Calu3 (cell line): ENCODE measurements at regions not wholly inside any gene's neighbourhood (a gene's known extent, or its start where the extent isn't known, plus 50 kb on each side); places are given as distances from the start of the nearest gene placed in this dataset.

Source experiments
- BruUV-seq: library from RNA; stranded (reverse); fragments of 400-500 nt; replicated peaks from 2 replicates; lab custom pipeline; 2021; lab: Mats Ljungman, UMichigan
- CTCF ChIA-PET: fragments of 300-600 bp; sonication (Branson Sonifier 250); formaldehyde crosslinking; loops from one replicate; lab custom pipeline; 2022; ENCODE audit warnings: antibody characterized with exemption; lab: Charles Lee
- DNase-seq: peaks from one replicate; pipeline ENCODE4 v3.0.0; 2022
- H3K27ac Mint-ChIP-seq: one replicate; pipeline ENCODE4 v1.8.0; 2022; ENCODE audit warnings: mixed read lengths; ENCODE audit not compliant: unreplicated experiment
- H3K27me3 Mint-ChIP-seq: one replicate; pipeline ENCODE4 v1.8.0; 2022; ENCODE audit warnings: mixed read lengths; ENCODE audit not compliant: unreplicated experiment
- H3K36me3 Mint-ChIP-seq: one replicate; pipeline ENCODE4 v1.8.0; 2022; ENCODE audit warnings: mild to moderate bottlenecking, moderate library complexity, mixed read lengths; ENCODE audit not compliant: insufficient read depth, unreplicated experiment
- H3K4me1 Mint-ChIP-seq: one replicate; pipeline ENCODE4 v1.8.0; 2022; ENCODE audit warnings: mild to moderate bottlenecking, low read depth, mixed read lengths; ENCODE audit not compliant: unreplicated experiment
- H3K4me3 Mint-ChIP-seq: one replicate; pipeline ENCODE4 v1.8.0; 2022; ENCODE audit warnings: mild to moderate bottlenecking, low read depth, moderate library complexity, mixed read lengths; ENCODE audit not compliant: unreplicated experiment
- H3K9me3 Mint-ChIP-seq: one replicate; pipeline ENCODE4 v1.8.0; 2022; ENCODE audit warnings: low read depth, mixed read lengths; ENCODE audit not compliant: unreplicated experiment
- CTCF ChIP-seq: fragments of 200-600 bp; IDR thresholded peaks from one replicate; pipeline ENCODE4 v1.8.0; 2022; ENCODE audit warnings: antibody characterized with exemption; ENCODE audit not compliant: unreplicated experiment
- intact Hi-C: fragments of 100-400 bp; cut with micrococcal nuclease; formaldehyde crosslinking; loops from one replicate; pipeline ENCODE4 v1.10.0; 2022; ENCODE audit not compliant: unreplicated experiment

DNA sequence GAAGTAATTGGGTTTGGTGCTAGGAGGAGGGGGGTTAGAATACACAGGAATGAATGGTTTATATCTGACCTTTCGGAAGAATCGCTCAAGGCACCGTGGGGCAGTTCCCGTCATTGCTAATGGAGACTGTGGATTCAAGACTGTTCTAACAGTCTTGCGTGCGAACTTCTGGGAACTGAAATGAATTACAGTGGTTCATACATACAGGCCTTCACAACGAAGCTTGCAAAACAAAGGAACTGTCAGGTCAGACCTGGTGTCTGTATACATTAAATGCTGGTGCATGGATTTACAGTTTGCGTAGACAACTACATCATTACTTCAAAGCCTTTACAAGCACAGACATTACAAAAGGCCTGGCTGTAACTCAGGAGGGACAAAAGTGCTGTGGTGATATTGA is 983.9 kb downstream of the CDH11 start:
- Mint-ChIP-seq H3K27me3 (no peaks in the 10 kb centered on the region), H3K27ac (no peak overlapping the region), H3K9me3 (peaks cover 12% of the 10 kb centered on the region), H3K36me3 (no peaks in the 10 kb centered on the region), H3K4me1 (no peaks in the 10 kb centered on the region), H3K4me3 (no peak overlapping the region)
- BruUV-seq: no TSS peak
- intact Hi-C loops: no loop called here
- DNase-seq: no peak
- CTCF ChIA-PET: no interaction called here
- no peak for TF ChIP-seq CTCF

- no peak overlapping the region for H3K4me3 Mint-ChIP-seq
- H3K4me1 Mint-ChIP-seq: no peaks in the 10 kb centered on the region
- no peaks in the 10 kb centered on the region for H3K36me3 Mint-ChIP-seq
- no peak for TF ChIP-seq CTCF
- no TSS peak for BruUV-seq
- CTCF ChIA-PET: no interaction called here
- H3K27ac Mint-ChIP-seq: no peak overlapping the region
- H3K9me3 Mint-ChIP-seq: peaks cover 18% of the 10 kb centered on the region
- intact Hi-C loops: no loop called here
- H3K27me3 Mint-ChIP-seq: no peaks in the 10 kb centered on the region
- no peak for DNase-seq
These were observed 985.1 kb downstream of the CDH11 start for GRCh38 chr16:64136743-64137142.

GRCh38 chr16:64136314-64136713 is 985.5 kb downstream of the CDH11 start:
- H3K36me3 Mint-ChIP-seq: no peaks in the 10 kb centered on the region
- no peak overlapping the region for H3K27ac Mint-ChIP-seq
- H3K27me3 Mint-ChIP-seq: no peaks in the 10 kb centered on the region
- intact Hi-C loops: no loop called here
- no TSS peak for BruUV-seq
- DNase-seq: no peak
- TF ChIP-seq CTCF: no peak
- CTCF ChIA-PET: no interaction called here
- no peak overlapping the region for H3K4me3 Mint-ChIP-seq
- peaks cover 18% of the 10 kb centered on the region for H3K9me3 Mint-ChIP-seq
- no peaks in the 10 kb centered on the region for H3K4me1 Mint-ChIP-seq

GRCh38 chr16:64133366-64133765 is 988.5 kb downstream of the CDH11 start:
- DNase-seq: no peak

More at GRCh38 chr16:64133366-64133765, 988.5 kb downstream of the CDH11 start:
- intact Hi-C loops: no loop called here
- no TSS peak for BruUV-seq
- Mint-ChIP-seq H3K9me3 (peaks cover 15% of the 10 kb centered on the region), H3K27me3 (no peaks in the 10 kb centered on the region), H3K4me1 (no peaks in the 10 kb centered on the region), H3K4me3 (no peak overlapping the region), H3K36me3 (no peaks in the 10 kb centered on the region), H3K27ac (no peak overlapping the region)
- no peak for TF ChIP-seq CTCF
- CTCF ChIA-PET: no interaction called here
